Kidney capillary endothelial cell (primary cell): ENCODE measurements at regions not wholly inside any gene's neighbourhood (a gene's known extent, or its start where the extent isn't known, plus 50 kb on each side); places are given as distances from the start of the nearest gene placed in this dataset.
"Not testable (repeated sequence)": the region's sequence is repeated elsewhere in the genome, so short reads cannot be mapped to it uniquely, and the experiment has no call there.

ENCODE experiments used
- DNase-seq: peaks from one replicate; pipeline ENCODE4 v3.0.0-alpha.2; 2018; ENCODE audit warnings: low spot score

GRCh38 chr11:60592601-60593000, 77.4 kb downstream of the MS4A13 start:
- DNase-seq: no peak

- no peak for DNase-seq
These were observed 79.9 kb downstream of the MS4A13 start for GRCh38 chr11:60594998-60595642.

- no peak for DNase-seq
These were observed 91.9 kb upstream of the MS4A8 start for GRCh38 chr11:60607483-60607882.

GRCh38 chr11:60609632-60610031, 89.8 kb upstream of the MS4A8 start:
- DNase-seq: no peak

GRCh38 chr11:60610702-60611101, 88.7 kb upstream of the MS4A8 start:
- no peak for DNase-seq

- DNase-seq: no peak
These were observed 83.9 kb upstream of the MS4A8 start for GRCh38 chr11:60615497-60615896.

GRCh38 chr11:60621940-60622339, 77.5 kb upstream of the MS4A8 start:
- DNase-seq: not testable (repeated sequence)

GRCh38 chr11:60622776-60623175, 76.6 kb upstream of the MS4A8 start:
- not testable (repeated sequence) for DNase-seq

- peak; percentile 19 for DNase-seq
These were observed 74.2 kb upstream of the MS4A8 start for GRCh38 chr11:60625262-60625661.

GRCh38 chr11:60629399-60629798, 70.0 kb upstream of the MS4A8 start:
- no peak for DNase-seq

GRCh38 chr11:60631944-60632343, 67.5 kb upstream of the MS4A8 start:
- no peak for DNase-seq

GRCh38 chr11:60633645-60634044, 65.8 kb upstream of the MS4A8 start:
- DNase-seq: no peak

- no peak for DNase-seq
These were observed 65.3 kb upstream of the MS4A8 start for GRCh38 chr11:60634126-60634525.

GRCh38 chr11:60641940-60642339, 57.5 kb upstream of the MS4A8 start:
- no peak for DNase-seq

- DNase-seq: no peak
These were observed 52.3 kb upstream of the MS4A8 start for GRCh38 chr11:60647087-60647486.
